Inflammatory macrophage treated with lipopolysaccharide for 4 hours (primary cell): ENCODE measurements at regions not wholly inside any gene's neighbourhood (a gene's known extent, or its start where the extent isn't known, plus 50 kb on each side); places are given as distances from the start of the nearest gene placed in this dataset.
"Not testable (repeated sequence)": the region's sequence is repeated elsewhere in the genome, so short reads cannot be mapped to it uniquely, and the experiment has no call there.

Experiments
- DNase-seq: peaks from one replicate; pipeline ENCODE4 v3.0.0-alpha.2; 2020

DNA sequence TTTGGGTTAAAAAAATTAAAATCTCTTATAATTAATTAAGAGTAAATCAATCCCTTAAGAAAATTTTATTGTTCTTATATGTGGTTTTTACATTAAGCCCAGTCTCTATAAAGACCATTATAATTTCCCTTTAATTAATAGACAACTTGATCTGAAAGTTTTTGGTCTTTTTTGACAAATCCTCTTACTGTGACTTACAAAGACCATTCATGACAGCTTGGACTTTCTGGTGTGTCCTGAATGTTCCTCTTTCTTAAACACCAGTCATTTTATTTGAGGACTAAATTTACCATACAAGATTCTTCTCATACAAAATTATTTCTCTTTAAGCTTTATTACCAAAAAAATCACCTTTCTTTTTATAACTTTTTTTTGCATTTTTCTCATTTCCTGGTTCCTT, 368.3 kb downstream of the ADGRD1 start:
- no peak for DNase-seq

DNA sequence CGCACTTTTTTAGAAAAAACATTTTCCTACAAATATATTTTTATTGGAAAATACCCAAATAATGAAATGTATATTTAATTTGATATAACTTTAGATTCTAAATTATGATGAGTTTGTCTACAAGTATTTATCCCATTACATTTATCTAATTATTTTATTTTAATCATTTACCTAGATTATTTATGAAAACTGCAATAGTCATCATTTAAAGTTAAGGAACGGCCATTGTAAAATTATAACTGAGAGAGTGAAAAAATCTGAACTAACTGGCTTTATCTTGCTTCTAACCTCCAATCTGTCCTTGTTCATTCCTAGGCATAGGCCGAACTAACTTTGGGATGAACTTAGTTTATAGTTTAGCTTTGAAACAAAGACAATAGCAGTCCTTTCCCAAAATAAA, 368.8 kb downstream of the ADGRD1 start:
- DNase-seq = not testable (repeated sequence)

- peak; percentile 14 for DNase-seq
Measured at GRCh38 chr12:131323879-131324278, 370.2 kb downstream of the ADGRD1 start.

GRCh38 chr12:131327521-131328488, 374.1 kb downstream of the ADGRD1 start:
- no peak for DNase-seq

GRCh38 chr12:131328861-131329845, 375.4 kb downstream of the ADGRD1 start:
- not testable (repeated sequence) for DNase-seq

DNA sequence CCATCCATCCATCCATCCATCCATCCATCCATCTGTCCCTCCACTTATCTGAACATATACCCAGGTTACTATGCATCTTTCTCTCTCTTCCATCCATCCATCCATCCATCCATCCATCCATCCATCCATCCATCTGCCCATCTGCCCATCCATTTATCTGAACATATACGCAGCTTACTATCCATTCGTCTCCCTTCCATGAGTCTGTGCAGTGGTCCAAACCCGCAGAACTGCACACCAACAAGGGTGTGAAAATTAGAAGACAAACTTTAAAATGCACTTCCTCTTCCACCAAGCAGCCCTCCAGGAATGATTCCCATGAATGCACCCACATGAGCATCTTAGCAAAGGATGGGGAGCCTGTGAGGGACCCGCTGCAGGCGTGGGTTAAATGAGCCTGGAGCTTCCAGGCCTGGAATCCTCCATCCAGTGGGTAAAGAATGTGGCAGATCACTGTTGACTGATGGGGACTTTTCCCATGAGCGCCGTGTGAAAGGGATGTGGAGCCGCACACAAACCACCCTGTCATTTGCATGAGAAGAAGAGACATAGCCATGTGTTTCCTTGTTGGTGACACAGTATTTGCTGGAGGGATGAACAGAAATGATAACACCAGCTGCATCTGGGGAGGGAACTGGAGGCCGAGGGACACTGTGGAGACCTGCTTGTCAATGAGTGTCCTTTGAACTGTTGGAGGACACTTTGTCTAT, 376.6 kb downstream of the ADGRD1 start:
- no peak for DNase-seq

- DNase-seq = no peak
Measured at GRCh38 chr12:131331148-131331750, 377.5 kb downstream of the ADGRD1 start.

- no peak for DNase-seq
Measured at GRCh38 chr12:131332224-131332623, 378.5 kb downstream of the ADGRD1 start.

DNA sequence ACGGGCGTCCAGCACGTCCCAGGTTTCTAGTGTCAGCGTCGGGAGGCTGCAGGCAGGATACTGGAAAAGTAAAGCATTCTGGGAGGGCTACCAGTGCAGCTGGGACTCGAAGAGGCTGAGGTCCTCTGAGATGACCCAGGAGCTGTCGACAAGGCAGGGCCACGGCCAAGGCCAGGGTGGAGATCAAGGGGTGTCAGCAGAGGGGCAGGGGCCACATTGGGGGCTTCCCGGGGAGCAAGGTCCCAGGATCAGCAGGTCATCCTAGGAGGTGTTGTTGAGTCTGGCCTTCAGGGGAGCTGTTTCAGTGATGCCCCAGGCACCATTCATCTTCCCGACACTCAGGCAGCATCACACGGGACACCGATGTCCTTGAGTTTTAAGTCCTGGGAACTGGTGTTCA, 377.8 kb upstream of the SFSWAP start:
- DNase-seq = no peak

- no peak for DNase-seq
Measured at GRCh38 chr12:131333621-131334440, 377.1 kb upstream of the SFSWAP start.

GRCh38 chr12:131334835-131335234, 376.1 kb upstream of the SFSWAP start:
- DNase-seq = no peak

- DNase-seq = no peak
Measured at GRCh38 chr12:131335456-131335855, 375.4 kb upstream of the SFSWAP start.

DNA sequence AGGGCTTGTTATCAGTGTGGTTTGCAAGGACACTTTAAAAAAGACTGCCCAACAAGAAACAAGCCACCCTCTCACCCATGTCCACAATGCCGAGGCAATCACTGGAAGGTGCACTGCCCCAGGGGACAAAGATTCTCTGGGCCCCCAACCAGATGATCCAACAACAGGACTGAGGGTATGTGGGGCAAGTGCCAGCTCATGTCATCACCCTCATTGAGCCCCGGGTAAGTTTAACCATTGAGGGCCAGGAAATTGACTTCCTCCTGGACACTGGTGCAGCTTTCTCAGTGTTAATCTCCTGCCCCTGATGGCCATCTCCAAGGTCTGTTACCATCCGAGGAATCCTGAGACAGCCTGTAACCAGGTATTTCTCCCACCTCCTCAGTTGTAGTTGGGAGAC, 373.0 kb upstream of the SFSWAP start:
- not testable (repeated sequence) for DNase-seq

GRCh38 chr12:131340616-131341210, 370.2 kb upstream of the SFSWAP start:
- DNase-seq = no peak

- not testable (repeated sequence) for DNase-seq
Measured at GRCh38 chr12:131341608-131342007, 369.3 kb upstream of the SFSWAP start.

GRCh38 chr12:131343436-131343835, 367.5 kb upstream of the SFSWAP start:
- DNase-seq = not testable (repeated sequence)

GRCh38 chr12:131344715-131345520, 366.0 kb upstream of the SFSWAP start:
- DNase-seq = not testable (repeated sequence)

DNA sequence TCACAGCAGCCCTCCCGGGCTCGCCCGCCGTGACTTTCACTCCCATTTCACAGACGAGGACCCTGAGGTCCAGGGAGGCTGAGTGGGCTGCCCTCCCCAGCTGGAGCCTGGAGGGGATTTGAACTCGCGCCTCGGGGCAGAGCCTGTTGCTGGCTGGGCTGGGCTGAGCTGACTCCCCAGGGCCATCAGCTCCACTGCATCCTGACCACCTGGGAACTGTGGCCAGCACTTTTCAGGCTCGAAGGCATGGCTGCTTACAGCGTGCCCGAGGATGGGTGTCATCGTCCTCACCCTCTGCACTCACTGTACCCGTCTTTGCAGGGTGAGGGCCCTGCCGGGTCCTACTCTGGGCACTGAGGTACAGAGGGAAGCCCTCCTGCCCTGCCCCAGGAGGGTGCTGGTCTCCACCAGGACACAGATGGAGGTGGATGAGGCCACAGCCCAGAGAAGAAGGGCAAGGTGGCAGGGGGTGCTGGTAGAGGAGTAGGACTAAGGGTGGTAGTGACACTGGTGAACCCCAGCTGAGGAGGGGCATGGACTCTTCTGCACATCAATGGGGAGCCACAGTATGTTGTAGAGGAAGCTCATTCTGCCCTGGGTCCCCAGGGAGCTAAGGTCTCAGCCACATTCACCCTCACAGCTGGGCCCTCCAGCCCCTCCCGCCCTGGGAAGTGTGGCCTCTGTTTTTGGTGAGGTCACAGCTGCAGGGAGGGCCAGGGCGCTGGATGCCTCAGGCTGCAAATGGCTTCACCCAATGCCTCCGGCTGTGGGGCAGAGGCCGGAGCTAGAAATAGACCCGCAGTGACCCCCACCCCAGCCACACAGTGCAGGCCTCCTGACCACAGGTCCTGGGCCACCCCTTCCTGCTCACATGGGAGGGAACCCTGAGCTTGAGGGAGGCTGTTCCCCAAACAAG, 365.1 kb upstream of the SFSWAP start:
- DNase-seq = no peak
